Pancreas (tissue), 10 donors: ENCODE measurements at regions not wholly inside any gene's neighbourhood (a gene's known extent, or its start where the extent isn't known, plus 50 kb on each side); places are given as distances from the start of the nearest gene placed in this dataset.

ENCODE experiments used
- ATAC-seq, 4 donors: fragments of 200-7000 bp; cut with Tn5 transposase; one replicate each; pipeline versions ENCODE4 v1.8.0 to v1.9.1; 2020; ENCODE audit warnings: mild to moderate bottlenecking in 4 of 4, moderate library complexity in 4 of 4
- DNase-seq, 6 donors: peaks; one replicate each; pipeline ENCODE4 v3.0.0-alpha.2; 2020
- FAIRE-seq: peaks from 2 replicates; lab custom pipeline; 2012; peaks lifted over from hg19 to GRCh38; lab: Jason Lieb, UNC
- H3K27ac ChIP-seq, 4 donors: fragments of 200-600 bp; sonication (generic); 1 replicate in 3 of 4; 2 replicates in 1 of 4; pipeline versions ENCODE4 v1.5.0 to v1.8.0; 2020
- H3K27me3 ChIP-seq, 4 donors: fragments of 200-600 bp; one replicate each; pipeline ENCODE4 v1.8.0; 2021
- H3K36me3 ChIP-seq, 3 donors: fragments of 200-600 bp; sonication (generic) in 1 of 3; one replicate each; pipeline versions ENCODE4 v1.5.0 to v1.8.0; 2020 to 2021
- H3K4me1 ChIP-seq, 3 donors: fragments of 200-600 bp; one replicate each; pipeline ENCODE4 v1.8.0; 2021
- H3K4me3 ChIP-seq, 4 donors: fragments of 200-600 bp; sonication (generic) in 2 of 4; one replicate each; pipeline versions ENCODE4 v1.5.0 to v1.8.0; 2020 to 2021
- H3K9me3 ChIP-seq, 4 donors: fragments of 200-600 bp; one replicate each; pipeline ENCODE4 v1.8.0; 2021
- WGBS, 2 donors: extraction: QIAGEN DNeasy Blood & Tissue Kit; methylation state at CpG; one replicate each; pipeline ENCODE4 v1.1.7; 2013; 5-methylcytosine and 5-hydroxymethylcytosine counted together
- intact Hi-C, 3 donors: fragments of 100-400 bp; cut with DNase I; formaldehyde crosslinking; loops; one replicate each; pipeline versions ENCODE4 v1.11.1 to v1.14.2; 2022
- TF ChIP-seq, protein P1 (sequence below), 4 donors: fragments of 200-600 bp; sonication (generic) in 3 of 4; IDR thresholded peaks; one replicate each; pipeline versions ENCODE4 v1.5.0 to v1.8.0; 2021; ENCODE audit warnings: antibody characterized with exemption in 4 of 4
- donor health status: healthy with polysubstance abuse.
- donor health status: DM: no; HTN: no; CAD: no; lungs with moderate emphysema.
- donor health status: DM: no; HTN: no; CAD: no.
- donor health status: control.
- donor health status: control.
- donor health status: Bipolar disorder and iron deficiency.
- donor health status: DM: yes; HTN: yes; CAD: no.
- donor health status: DM: no; HTN: no; CAD: no.
- donor health status: DM: no; HTN: no; CAD: no.
- donor health status: DM: yes; HTN: yes; CAD: no.

GRCh38 chr12:16844875-16845274 is 238.9 kb upstream of the LMO3 start:
- FAIRE-seq (no peak), DNase-seq (peak in 1 of 6 donors; percentile 10), ATAC-seq (peak in 2 of 4 donors; percentile 62 to 72)
- H3K36me3 ChIP-seq = no peaks in the 10 kb centered on the region
- H3K9me3 ChIP-seq = no peaks in the 10 kb centered on the region
- H3K27me3 ChIP-seq = no peaks in the 10 kb centered on the region
- WGBS, 2 donors = 71 to 76% methylated on average over 7 of the region's 7 CpGs
- TF ChIP-seq, protein P1, sequence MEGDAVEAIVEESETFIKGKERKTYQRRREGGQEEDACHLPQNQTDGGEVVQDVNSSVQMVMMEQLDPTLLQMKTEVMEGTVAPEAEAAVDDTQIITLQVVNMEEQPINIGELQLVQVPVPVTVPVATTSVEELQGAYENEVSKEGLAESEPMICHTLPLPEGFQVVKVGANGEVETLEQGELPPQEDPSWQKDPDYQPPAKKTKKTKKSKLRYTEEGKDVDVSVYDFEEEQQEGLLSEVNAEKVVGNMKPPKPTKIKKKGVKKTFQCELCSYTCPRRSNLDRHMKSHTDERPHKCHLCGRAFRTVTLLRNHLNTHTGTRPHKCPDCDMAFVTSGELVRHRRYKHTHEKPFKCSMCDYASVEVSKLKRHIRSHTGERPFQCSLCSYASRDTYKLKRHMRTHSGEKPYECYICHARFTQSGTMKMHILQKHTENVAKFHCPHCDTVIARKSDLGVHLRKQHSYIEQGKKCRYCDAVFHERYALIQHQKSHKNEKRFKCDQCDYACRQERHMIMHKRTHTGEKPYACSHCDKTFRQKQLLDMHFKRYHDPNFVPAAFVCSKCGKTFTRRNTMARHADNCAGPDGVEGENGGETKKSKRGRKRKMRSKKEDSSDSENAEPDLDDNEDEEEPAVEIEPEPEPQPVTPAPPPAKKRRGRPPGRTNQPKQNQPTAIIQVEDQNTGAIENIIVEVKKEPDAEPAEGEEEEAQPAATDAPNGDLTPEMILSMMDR (IDR thresholded peaks at IDR 0.05) = no peak
- no peak overlapping the region for H3K4me3 ChIP-seq
- intact Hi-C loops = no loop called here
- no peaks in the 10 kb centered on the region for H3K4me1 ChIP-seq
- no peak overlapping the region for H3K27ac ChIP-seq

DNA sequence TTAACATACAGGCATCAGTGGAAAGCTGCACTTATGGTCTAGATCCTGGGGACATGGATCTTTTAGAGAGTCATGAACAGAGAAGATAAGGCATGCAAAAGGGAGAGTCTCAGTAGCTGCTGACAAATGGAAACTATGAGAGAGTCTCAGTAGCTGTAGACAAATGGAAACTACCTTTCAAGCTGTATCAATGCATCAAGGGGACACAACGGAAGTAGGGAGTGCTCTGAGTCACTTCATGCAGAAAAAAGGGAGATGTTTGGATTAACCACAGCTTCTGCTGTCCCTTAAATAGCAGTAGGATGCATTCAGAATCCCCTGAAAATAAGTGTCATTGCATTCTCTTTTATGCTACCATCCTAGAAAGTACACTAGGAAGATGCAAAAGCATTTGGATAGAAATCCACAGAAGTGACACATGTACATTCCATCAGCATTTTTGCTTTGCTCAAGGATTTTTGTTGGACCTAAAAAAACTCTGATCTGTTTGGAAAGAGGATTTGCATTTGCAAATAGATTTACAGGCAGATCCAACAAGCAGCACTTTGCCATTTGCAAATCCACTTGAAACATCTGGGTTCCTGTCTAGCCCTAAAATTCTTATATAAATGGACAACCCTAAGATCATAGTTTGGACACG is 227.5 kb upstream of the LMO3 start:
- Histone ChIP-seq H3K4me3 (no peak overlapping the region), H3K27ac (no peak overlapping the region), H3K9me3 (no peaks in the 10 kb centered on the region), H3K27me3 (no peaks in the 10 kb centered on the region), H3K36me3 (no peaks in the 10 kb centered on the region), H3K4me1 (no peaks in the 10 kb centered on the region)
- ATAC-seq (no peak), FAIRE-seq (no peak), DNase-seq (no peak)
- TF ChIP-seq, protein P1 (IDR thresholded peaks at IDR 0.05) = no peak
- intact Hi-C loops = no loop called here
- 52 to 57% methylated on average over 2 of the region's 2 CpGs for whole genome bisulfite sequencing, 2 donors

DNA sequence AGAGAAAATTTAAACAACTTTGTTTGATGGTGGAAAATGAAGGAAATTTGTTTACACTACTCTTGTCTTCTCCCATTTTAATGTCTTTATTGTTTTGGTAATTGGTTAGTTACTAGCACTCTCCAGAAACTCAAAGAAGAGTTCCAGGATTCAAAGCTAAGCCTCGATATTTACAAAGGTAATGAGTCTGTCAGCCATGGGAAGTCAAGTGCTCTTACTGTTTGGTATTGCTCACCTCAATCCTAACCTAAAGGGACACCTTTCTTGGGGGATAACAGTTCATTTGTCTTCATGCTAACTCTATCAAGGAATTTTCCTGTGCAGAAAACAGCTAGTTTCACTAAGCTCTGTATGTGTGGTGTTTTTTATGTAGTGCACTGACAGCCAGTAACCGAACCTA is 222.9 kb upstream of the LMO3 start:
- ATAC-seq (no peak), DNase-seq (no peak), FAIRE-seq (no peak)
- 47 to 61% methylated on average over 2 of the region's 2 CpGs for WGBS, 2 donors
- no peaks in the 10 kb centered on the region for H3K4me1 ChIP-seq
- no peak overlapping the region for H3K4me3 ChIP-seq
- intact Hi-C loops = no loop called here
- no peaks in the 10 kb centered on the region for H3K36me3 ChIP-seq
- H3K27ac ChIP-seq = no peak overlapping the region
- TF ChIP-seq, protein P1 (IDR thresholded peaks at IDR 0.05) = no peak
- no peaks in the 10 kb centered on the region for H3K9me3 ChIP-seq
- H3K27me3 ChIP-seq = no peaks in the 10 kb centered on the region

GRCh38 chr12:16807731-16808130 is 201.8 kb upstream of the LMO3 start:
- Histone ChIP-seq H3K9me3 (no peaks in the 10 kb centered on the region), H3K27ac (no peak overlapping the region), H3K36me3 (no peaks in the 10 kb centered on the region), H3K4me3 (no peak overlapping the region), H3K27me3 (no peaks in the 10 kb centered on the region), H3K4me1 (no peaks in the 10 kb centered on the region)
- ATAC-seq (no peak), DNase-seq (no peak), FAIRE-seq (no peak)
- 79 to 91% methylated on average over 4 of the region's 4 CpGs for WGBS, 2 donors
- intact Hi-C loops = no loop called here
- TF ChIP-seq, protein P1 (IDR thresholded peaks at IDR 0.05) = no peak

DNA sequence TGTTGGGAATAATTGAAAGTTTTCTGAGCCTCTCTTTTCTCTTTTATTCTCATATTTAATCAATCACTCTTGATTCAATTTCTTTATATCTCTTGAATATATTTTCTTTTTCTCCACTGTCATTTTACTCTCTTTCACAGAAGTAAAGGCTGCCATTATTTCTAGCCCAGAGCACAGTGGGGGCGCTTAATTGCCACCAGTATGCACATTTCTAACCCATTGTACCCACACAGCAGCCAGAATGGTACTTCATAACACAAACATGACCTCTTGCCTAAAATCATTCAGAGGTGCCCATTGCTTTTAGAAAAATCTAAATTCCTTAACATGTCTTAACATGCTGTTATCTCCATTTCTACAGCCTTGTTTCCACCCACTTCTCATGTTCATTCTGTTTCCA is 190.2 kb upstream of the LMO3 start:
- Histone ChIP-seq H3K36me3 (no peaks in the 10 kb centered on the region), H3K27me3 (no peaks in the 10 kb centered on the region), H3K4me3 (no peak overlapping the region), H3K27ac (no peak overlapping the region), H3K9me3 (peaks cover 0 to 3% (median 0%) of the 10 kb centered on the region in 4 donors), H3K4me1 (no peaks in the 10 kb centered on the region)
- ATAC-seq = no peak
- FAIRE-seq = no peak
- WGBS, 2 donors = 58 to 65% methylated on average over 1 of the region's 1 CpG
- intact Hi-C loops = no loop called here
- TF ChIP-seq, protein P1 (IDR thresholded peaks at IDR 0.05) = no peak
- DNase-seq = no peak
